ENCODE measurements at regions not wholly inside any gene's neighbourhood (a gene's known extent, or its start where the extent isn't known, plus 50 kb on each side); places are given as distances from the start of the nearest gene placed in this dataset.
A peak's percentile ranks its signal among the peaks of the same experiment; 100 is the strongest.

DNA sequence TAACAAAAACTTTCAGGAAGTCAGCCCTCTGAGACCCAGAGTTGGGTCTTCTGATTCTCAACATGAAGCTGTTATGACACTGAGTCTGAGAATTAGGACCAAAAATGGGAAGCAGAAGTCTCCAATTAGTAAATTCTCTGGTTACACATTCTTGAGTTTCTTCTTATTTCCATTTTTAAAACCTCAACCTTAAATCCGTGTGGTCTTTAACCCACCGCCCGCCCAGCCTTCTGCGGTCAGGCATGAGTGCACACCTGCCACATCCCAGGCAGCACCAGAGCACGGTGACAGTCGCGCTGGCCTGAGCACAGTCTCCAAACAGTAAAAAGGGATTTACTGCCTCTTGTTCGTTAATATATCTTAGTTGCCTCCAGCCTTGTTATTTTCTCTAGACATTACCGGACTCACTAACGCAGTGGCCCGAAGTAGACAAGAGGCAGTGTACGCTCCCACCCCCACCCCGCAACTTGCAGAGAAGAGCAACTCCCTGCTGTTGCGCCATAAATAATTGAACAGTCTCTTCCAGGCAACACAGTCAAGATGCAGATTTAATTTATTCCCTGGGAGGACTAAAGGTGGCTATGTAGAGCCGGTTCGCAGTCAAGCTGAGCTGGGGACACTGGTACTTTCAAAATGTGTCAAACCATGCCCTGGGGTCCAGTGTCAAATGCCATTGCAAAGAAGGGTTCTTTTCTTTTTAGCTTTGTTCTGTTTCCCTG is 147.0 kb upstream of the CELF2 start:
- no peak overlapping the region for H3K4me3 ChIP-seq (replicated peaks; ENCODE audit: low read depth, low read length)
- TF ChIP-seq, protein P1, sequence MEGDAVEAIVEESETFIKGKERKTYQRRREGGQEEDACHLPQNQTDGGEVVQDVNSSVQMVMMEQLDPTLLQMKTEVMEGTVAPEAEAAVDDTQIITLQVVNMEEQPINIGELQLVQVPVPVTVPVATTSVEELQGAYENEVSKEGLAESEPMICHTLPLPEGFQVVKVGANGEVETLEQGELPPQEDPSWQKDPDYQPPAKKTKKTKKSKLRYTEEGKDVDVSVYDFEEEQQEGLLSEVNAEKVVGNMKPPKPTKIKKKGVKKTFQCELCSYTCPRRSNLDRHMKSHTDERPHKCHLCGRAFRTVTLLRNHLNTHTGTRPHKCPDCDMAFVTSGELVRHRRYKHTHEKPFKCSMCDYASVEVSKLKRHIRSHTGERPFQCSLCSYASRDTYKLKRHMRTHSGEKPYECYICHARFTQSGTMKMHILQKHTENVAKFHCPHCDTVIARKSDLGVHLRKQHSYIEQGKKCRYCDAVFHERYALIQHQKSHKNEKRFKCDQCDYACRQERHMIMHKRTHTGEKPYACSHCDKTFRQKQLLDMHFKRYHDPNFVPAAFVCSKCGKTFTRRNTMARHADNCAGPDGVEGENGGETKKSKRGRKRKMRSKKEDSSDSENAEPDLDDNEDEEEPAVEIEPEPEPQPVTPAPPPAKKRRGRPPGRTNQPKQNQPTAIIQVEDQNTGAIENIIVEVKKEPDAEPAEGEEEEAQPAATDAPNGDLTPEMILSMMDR (IDR thresholded peaks at IDR 0.05; ENCODE audit: low read length, missing control alignments) = no peak
- DNase-seq (ENCODE audit: low read depth) = no peak

DNA sequence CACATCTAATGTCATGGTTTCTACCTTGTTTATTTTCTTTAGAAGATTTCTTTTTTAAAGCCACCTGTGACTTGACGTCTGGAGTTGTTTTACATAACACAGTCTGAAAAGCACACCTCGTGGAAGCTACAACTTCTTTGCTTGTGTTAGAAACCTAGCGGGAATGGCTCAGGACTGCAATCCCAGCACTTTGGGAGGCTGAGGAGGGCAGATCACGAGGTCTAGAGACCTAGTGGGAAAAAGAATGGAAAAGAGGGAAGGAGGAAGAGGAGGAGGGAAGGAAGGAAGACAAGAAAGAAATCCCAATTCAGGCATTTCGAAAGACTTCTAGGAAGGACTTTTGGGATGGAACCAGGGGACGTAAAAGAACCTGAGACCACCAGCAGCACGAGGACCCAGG is 146.3 kb upstream of the CELF2 start:
- no peak overlapping the region for H3K4me3 ChIP-seq (replicated peaks; ENCODE audit: low read depth, low read length)
- no peak for DNase-seq (ENCODE audit: low read depth)
- TF ChIP-seq, protein P1 (IDR thresholded peaks at IDR 0.05; ENCODE audit: low read length, missing control alignments) = no peak

DNA sequence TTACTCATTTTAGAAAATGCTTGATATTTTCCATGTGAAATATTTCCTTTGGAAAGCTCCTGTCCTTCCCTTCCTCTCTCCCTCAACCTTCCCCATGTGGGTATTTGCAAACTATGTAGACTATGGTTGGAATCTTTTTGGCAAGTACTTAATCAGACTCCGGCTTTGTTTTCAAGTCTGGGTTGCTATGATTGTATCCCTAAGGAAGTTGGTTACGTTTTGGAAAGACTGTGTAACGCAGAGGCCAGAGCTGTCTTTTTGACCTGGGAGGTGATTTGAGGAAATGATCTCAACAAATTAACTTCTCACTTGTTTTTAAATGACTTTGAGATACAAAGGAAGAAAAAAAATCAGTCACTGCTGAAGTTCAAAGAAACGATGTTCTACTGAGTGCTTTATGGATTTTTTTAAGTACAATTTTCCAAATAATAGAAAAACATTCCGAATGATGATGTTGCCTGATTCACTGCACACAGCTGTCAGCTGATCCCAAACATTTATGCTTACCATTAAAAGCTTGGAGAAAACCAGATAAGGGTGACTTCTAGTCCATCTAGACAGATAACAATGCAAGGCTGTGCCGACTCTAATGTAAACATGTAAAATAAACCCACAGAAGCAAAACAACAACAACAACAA is 145.5 kb upstream of the CELF2 start:
- TF ChIP-seq, protein P1 (IDR thresholded peaks at IDR 0.05; ENCODE audit: low read length, missing control alignments) = no peak
- peak; percentile 99 for DNase-seq (ENCODE audit: low read depth)
- H3K4me3 ChIP-seq (replicated peaks; ENCODE audit: low read depth, low read length) = no peak overlapping the region

DNA sequence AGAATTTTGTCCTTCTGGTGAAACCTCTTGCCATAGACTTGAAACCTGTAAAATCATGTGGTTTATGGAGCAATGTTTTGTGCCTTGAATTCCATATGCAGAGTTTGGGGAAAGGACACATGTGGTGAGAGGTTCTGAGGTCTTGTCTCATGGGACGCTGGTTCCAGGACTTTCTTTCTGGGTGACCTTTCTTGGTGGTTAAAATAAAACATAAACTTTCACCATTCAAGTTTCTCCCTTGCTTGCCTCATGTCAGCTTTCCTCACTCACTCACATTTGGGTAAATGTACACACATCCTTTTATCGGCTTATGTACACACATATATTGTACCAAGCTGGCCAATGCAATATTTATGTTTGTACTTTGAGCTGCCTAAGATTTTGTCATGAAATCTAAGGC is 144.9 kb upstream of the CELF2 start:
- no peak overlapping the region for H3K4me3 ChIP-seq (replicated peaks; ENCODE audit: low read depth, low read length)
- peak; percentile 46 for DNase-seq (ENCODE audit: low read depth)

DNA sequence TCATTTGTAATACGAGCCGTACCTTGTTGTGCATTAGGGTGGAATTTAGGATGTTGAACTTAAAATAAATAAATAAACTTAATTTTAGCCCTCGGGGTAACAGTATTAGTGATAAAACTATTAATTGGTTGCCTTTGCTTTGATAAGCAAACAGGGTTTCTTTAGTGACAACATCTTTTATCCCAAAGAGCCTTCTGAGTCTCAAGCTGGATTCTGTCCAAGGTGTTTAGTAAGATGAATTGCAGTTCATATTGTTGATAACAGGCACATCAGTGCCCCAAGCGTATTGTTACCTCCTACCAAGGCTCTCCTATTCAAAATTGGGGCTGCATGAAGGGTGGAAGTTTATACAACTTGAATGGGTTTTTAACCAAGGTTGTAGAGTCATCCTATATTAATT is 144.4 kb upstream of the CELF2 start:
- peak; percentile 58 for DNase-seq (ENCODE audit: low read depth)
- H3K4me3 ChIP-seq (replicated peaks; ENCODE audit: low read depth, low read length) = no peak overlapping the region
- TF ChIP-seq, protein P1 (IDR thresholded peaks at IDR 0.05; ENCODE audit: low read length, missing control alignments) = no peak

More for the DNA sequence above, 144.9 kb upstream of the CELF2 start:
- TF ChIP-seq, protein P1 (IDR thresholded peaks at IDR 0.05; ENCODE audit: low read length, missing control alignments) = no peak

DNA sequence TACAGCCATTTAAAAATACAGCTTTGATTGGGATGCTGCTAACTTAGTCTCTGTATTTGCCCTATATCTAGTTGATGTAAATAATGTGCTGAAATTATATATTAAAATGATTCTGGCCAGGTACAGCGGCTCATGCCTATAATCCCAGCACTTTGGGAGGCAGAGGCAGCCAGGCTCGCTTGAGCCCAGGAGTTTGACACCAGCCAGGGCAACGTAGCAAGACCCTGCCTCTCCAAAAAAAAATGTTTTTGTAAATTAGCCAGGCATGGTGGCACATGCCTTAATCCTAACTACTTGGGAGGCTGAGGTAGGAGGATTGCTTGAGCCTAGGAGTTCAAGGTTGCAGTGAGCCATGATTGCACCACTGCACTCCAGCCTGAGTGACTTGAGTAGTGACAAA is 143.8 kb upstream of the CELF2 start:
- no peak overlapping the region for H3K4me3 ChIP-seq (replicated peaks; ENCODE audit: low read depth, low read length)
- no peak for DNase-seq (ENCODE audit: low read depth)
- TF ChIP-seq, protein P1 (IDR thresholded peaks at IDR 0.05; ENCODE audit: low read length, missing control alignments) = no peak
